Transverse colon (tissue), 4 donors: ENCODE measurements at regions not wholly inside any gene's neighbourhood (a gene's known extent, or its start where the extent isn't known, plus 50 kb on each side); places are given as distances from the start of the nearest gene placed in this dataset.

Source experiments
- CTCF ChIP-seq, 5 experiments: fragments of 200-600 bp in 3 of 5; fragments of 450-650 bp in 2 of 5; sonication (generic) in 3 of 5; IDR thresholded peaks; 1 replicate in 2 of 5; 2 replicates in 3 of 5; pipeline ENCODE4 v1.5.1; 2016 to 2017; ENCODE audit warnings: antibody characterized with exemption in 5 of 5, inconsistent platforms in 3 of 5, mild to moderate bottlenecking in 2 of 5, moderate library complexity in 1 of 5
- EP300 ChIP-seq: sonication (generic); formaldehyde crosslinking; IDR thresholded peaks from one replicate; pipeline ENCODE4 v1.6.1; 2017; ENCODE audit warnings: antibody characterized with exemption, low read depth
- POLR2A ChIP-seq: fragments of 450-650 bp; IDR thresholded peaks from one replicate; pipeline ENCODE4 v1.6.1; 2016; ENCODE audit warnings: antibody characterized with exemption, mild to moderate bottlenecking, moderate library complexity
- POLR2AphosphoS5 ChIP-seq, 3 donors: sonication (generic); formaldehyde crosslinking; IDR thresholded peaks; one replicate each; pipeline ENCODE4 v1.6.1; 2016; ENCODE audit warnings: antibody characterized with exemption in 3 of 3

GRCh38 chr7:50943482-50943881 is 160.8 kb upstream of the GRB10 start:
- TF ChIP-seq EP300 (no peak), POLR2AphosphoS5 (IDR thresholded peaks at IDR 0.05) (no peak), CTCF (IDR thresholded peaks at IDR 0.05) (no peak), POLR2A (no peak)
